CD14-positive monocyte (primary cell): ENCODE measurements at regions not wholly inside any gene's neighbourhood (a gene's known extent, or its start where the extent isn't known, plus 50 kb on each side); places are given as distances from the start of the nearest gene placed in this dataset.

Experiments
- DNase-seq, 3 donors: peaks; one replicate each; pipeline ENCODE4 v3.0.0-alpha.2; 2011 to 2022
- H2AFZ ChIP-seq: 2 replicates; pipeline ENCODE4 v1.6.0; 2012; ENCODE audit warnings: mild to moderate bottlenecking, low read depth, low read length, inconsistent platforms; ENCODE audit not compliant: insufficient read depth, poor library complexity, severe bottlenecking
- H3K27ac ChIP-seq, 2 donors: 1 replicate in 1 of 2; 2 replicates in 1 of 2; pipeline ENCODE4 v1.5.1; 2012 to 2013; ENCODE audit warnings: low read length in 2 of 2, control low read depth in 1 of 2, inconsistent platforms in 1 of 2, low read depth in 1 of 2, mild to moderate bottlenecking in 1 of 2
- H3K27me3 ChIP-seq, 2 donors: one replicate each; pipeline versions ENCODE4 v1.6.0 to v1.6.1; 2011 to 2013; ENCODE audit warnings: low read length in 2 of 2; ENCODE audit not compliant: control insufficient read depth in 2 of 2, insufficient read depth in 2 of 2
- H3K36me3 ChIP-seq, 2 donors: replicated peaks in 1 of 2; 1 replicate in 1 of 2; 2 replicates in 1 of 2; pipeline versions ENCODE4 v1.5.1 to v1.6.1; 2012 to 2013; ENCODE audit warnings: low read length in 2 of 2, control low read depth in 1 of 2, inconsistent platforms in 1 of 2, mild to moderate bottlenecking in 1 of 2; ENCODE audit not compliant: insufficient read depth in 2 of 2, control insufficient read depth in 1 of 2
- H3K4me1 ChIP-seq, 2 donors: 1 replicate in 1 of 2; 2 replicates in 1 of 2; pipeline versions ENCODE4 v1.5.1 to v1.6.1; 2012 to 2013; ENCODE audit warnings: low read length in 2 of 2, control low read depth in 1 of 2, inconsistent platforms in 1 of 2, mild to moderate bottlenecking in 1 of 2, moderate library complexity in 1 of 2; ENCODE audit not compliant: insufficient read depth in 2 of 2, control insufficient read depth in 1 of 2
- H3K4me2 ChIP-seq: replicated peaks from 2 replicates; pipeline ENCODE3; 2012; ENCODE audit warnings: low read length, moderate library complexity, mild to moderate bottlenecking; ENCODE audit not compliant: poor library complexity, severe bottlenecking; ENCODE audit errors: extremely low read depth
- H3K4me3 ChIP-seq, 3 experiments: fragments of 200-600 bp in 1 of 3; sonication (generic) in 1 of 3; replicated peaks in 1 of 3; 1 replicate in 2 of 3; 2 replicates in 1 of 3; pipeline ENCODE4 v1.5.1; 2011 to 2013; ENCODE audit warnings: low read length in 3 of 3, mild to moderate bottlenecking in 3 of 3, control low read depth in 2 of 3, low read depth in 2 of 3, inconsistent platforms in 1 of 3, moderate library complexity in 1 of 3
- H3K79me2 ChIP-seq: 2 replicates; pipeline ENCODE4 v1.6.0; 2012; ENCODE audit warnings: mild to moderate bottlenecking, control low read depth, inconsistent platforms, low read length, moderate library complexity; ENCODE audit not compliant: insufficient read depth
- H3K9ac ChIP-seq: 2 replicates; pipeline ENCODE4 v1.6.0; 2017; ENCODE audit warnings: low read length, mild to moderate bottlenecking; ENCODE audit not compliant: insufficient read depth, poor library complexity, severe bottlenecking
- H3K9me3 ChIP-seq, 2 donors: replicated peaks in 1 of 2; 1 replicate in 1 of 2; 2 replicates in 1 of 2; pipeline versions ENCODE4 v1.5.1 to v1.6.1; 2012 to 2013; ENCODE audit warnings: low read length in 2 of 2, control low read depth in 1 of 2; ENCODE audit not compliant: control insufficient read depth in 1 of 2, insufficient read depth in 1 of 2
- H4K20me1 ChIP-seq: 2 replicates; pipeline ENCODE4 v1.6.0; 2012; ENCODE audit warnings: mild to moderate bottlenecking, low read length, control low read depth, moderate library complexity; ENCODE audit not compliant: insufficient read depth
- H3K27ac Mint-ChIP-seq, 7 donors: one replicate each; pipeline ENCODE4 v1.8.0; 2020; ENCODE audit warnings: mild to moderate bottlenecking in 7 of 7, mixed read lengths in 7 of 7, moderate library complexity in 6 of 7, inconsistent platforms in 2 of 7
- H3K27me3 Mint-ChIP-seq, 3 donors: one replicate each; pipeline ENCODE4 v1.8.0; 2021 to 2022; ENCODE audit warnings: low read depth in 3 of 3, mild to moderate bottlenecking in 3 of 3, mixed read lengths in 3 of 3, moderate library complexity in 3 of 3, inconsistent platforms in 1 of 3
- H3K36me3 Mint-ChIP-seq, 2 donors: one replicate each; pipeline ENCODE4 v1.8.0; 2020; ENCODE audit warnings: mixed read lengths in 2 of 2, inconsistent platforms in 1 of 2, mild to moderate bottlenecking in 1 of 2
- H3K4me1 Mint-ChIP-seq: one replicate; pipeline ENCODE4 v1.8.0; 2020; ENCODE audit warnings: mild to moderate bottlenecking, mixed read lengths
- H3K4me3 Mint-ChIP-seq, 2 donors: one replicate each; pipeline ENCODE4 v1.8.0; 2020; ENCODE audit warnings: mild to moderate bottlenecking in 2 of 2, mixed read lengths in 2 of 2, moderate library complexity in 1 of 2
- H3K9me3 Mint-ChIP-seq, 7 donors: one replicate each; pipeline ENCODE4 v1.8.0; 2020 to 2022; ENCODE audit warnings: mixed read lengths in 7 of 7, mild to moderate bottlenecking in 6 of 7, moderate library complexity in 6 of 7, inconsistent platforms in 2 of 7
- WGBS: methylation state at CpG from one replicate; pipeline ENCODE4 v1.1.5; 2013; ENCODE audit warnings: missing lambda C conversion rate; ENCODE audit not compliant: insufficient coverage; 5-methylcytosine and 5-hydroxymethylcytosine counted together
- intact Hi-C, 2 donors: fragments of 100-400 bp; cut with micrococcal nuclease; formaldehyde crosslinking; loops; one replicate each; pipeline versions ENCODE4 v1.15.0 to v1.15.1; 2023
- TF ChIP-seq, protein P1 (sequence below): fragments of 200-600 bp; IDR thresholded peaks from one replicate; pipeline ENCODE4 v1.8.0; 2022; ENCODE audit warnings: antibody characterized with exemption, mild to moderate bottlenecking

DNA sequence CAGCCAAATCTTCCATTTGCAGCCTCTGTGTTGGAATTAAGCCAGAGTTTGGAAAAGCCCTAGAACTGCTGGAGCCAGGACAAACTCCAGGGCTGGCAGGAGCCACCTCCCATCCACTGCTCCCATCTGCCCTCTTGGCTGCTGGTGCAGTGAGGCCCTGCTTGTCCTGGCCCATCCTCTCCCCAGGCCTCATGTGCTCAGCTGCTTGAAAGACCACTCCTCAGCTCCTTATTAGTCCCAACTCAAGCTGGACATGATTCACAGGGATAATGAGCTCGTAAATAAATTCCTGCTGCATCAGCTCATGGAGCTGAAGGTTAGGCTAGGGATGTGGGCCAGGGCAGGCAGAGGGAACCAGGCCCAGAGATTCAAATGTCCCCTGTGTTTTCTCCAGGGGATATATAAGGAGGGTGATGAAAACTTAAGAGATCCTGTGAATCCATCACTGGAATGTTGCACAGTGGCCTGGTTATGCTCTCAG is 282.8 kb downstream of the RPS24 start:
- Mint-ChIP-seq H3K27ac (no peak overlapping the region), H3K27me3 (peaks cover 0 to 4% (median 4%) of the 10 kb centered on the region in 3 donors), H3K9me3 (no peaks in the 10 kb centered on the region), H3K4me1 (no peaks in the 10 kb centered on the region), H3K36me3 (no peaks in the 10 kb centered on the region), H3K4me3 (no peak overlapping the region)
- Histone ChIP-seq H4K20me1 (no peaks in the 10 kb centered on the region), H2AFZ (no peak overlapping the region), H3K4me2 (no peak overlapping the region), H3K9ac (no peak overlapping the region), H3K27ac (no peak overlapping the region), H3K4me3 (no peak overlapping the region), H3K36me3 (no peaks in the 10 kb centered on the region), H3K4me1 (no peaks in the 10 kb centered on the region), H3K79me2 (no peaks in the 10 kb centered on the region), H3K9me3 (no peaks in the 10 kb centered on the region), H3K27me3 (no peaks in the 10 kb centered on the region)
- TF ChIP-seq, protein P1, sequence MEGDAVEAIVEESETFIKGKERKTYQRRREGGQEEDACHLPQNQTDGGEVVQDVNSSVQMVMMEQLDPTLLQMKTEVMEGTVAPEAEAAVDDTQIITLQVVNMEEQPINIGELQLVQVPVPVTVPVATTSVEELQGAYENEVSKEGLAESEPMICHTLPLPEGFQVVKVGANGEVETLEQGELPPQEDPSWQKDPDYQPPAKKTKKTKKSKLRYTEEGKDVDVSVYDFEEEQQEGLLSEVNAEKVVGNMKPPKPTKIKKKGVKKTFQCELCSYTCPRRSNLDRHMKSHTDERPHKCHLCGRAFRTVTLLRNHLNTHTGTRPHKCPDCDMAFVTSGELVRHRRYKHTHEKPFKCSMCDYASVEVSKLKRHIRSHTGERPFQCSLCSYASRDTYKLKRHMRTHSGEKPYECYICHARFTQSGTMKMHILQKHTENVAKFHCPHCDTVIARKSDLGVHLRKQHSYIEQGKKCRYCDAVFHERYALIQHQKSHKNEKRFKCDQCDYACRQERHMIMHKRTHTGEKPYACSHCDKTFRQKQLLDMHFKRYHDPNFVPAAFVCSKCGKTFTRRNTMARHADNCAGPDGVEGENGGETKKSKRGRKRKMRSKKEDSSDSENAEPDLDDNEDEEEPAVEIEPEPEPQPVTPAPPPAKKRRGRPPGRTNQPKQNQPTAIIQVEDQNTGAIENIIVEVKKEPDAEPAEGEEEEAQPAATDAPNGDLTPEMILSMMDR: no peak
- intact Hi-C loops: no loop called here
- WGBS: 100% methylated on average over 1 of the region's 1 CpG
- no peak for DNase-seq

DNA sequence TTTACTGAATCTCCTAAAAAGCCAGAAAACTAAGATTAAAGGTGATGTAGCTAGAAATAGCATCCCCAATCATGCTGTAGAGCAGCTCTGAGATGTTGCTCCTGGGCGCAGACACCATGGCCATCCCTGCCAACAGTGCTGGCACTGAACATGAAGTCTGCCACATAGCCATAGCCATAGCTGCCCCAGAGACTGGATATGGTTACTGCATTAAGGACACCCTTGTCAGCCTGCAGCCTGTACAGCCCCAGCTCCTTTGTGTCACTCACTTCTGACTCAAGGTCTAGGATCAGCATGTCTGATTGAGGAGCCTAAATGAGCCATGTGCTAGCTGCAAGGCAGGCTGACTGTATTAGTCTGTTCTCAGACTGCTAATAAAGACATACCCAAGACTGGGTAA is 284.6 kb downstream of the RPS24 start:
- H3K79me2 ChIP-seq: no peaks in the 10 kb centered on the region
- intact Hi-C loops: no loop called here
- no peak overlapping the region for H2AFZ ChIP-seq
- no peaks in the 10 kb centered on the region for H3K9me3 ChIP-seq
- H4K20me1 ChIP-seq: no peaks in the 10 kb centered on the region
- no peaks in the 10 kb centered on the region for H3K4me1 Mint-ChIP-seq
- no peak overlapping the region for H3K4me2 ChIP-seq
- no peak overlapping the region for H3K27ac ChIP-seq
- H3K9me3 Mint-ChIP-seq: peaks cover 0 to 5% (median 0%) of the 10 kb centered on the region in 7 donors
- no peak overlapping the region for H3K9ac ChIP-seq
- H3K27me3 Mint-ChIP-seq: peaks cover 0 to 4% (median 2%) of the 10 kb centered on the region in 3 donors
- H3K4me3 Mint-ChIP-seq: no peak overlapping the region
- DNase-seq: no peak
- no peaks in the 10 kb centered on the region for H3K27me3 ChIP-seq
- no peaks in the 10 kb centered on the region for H3K4me1 ChIP-seq
- no peak overlapping the region for H3K27ac Mint-ChIP-seq
- no peaks in the 10 kb centered on the region for H3K36me3 ChIP-seq
- 100% methylated on average over 1 of the region's 1 CpG for WGBS
- TF ChIP-seq, protein P1: no peak
- H3K36me3 Mint-ChIP-seq: no peaks in the 10 kb centered on the region
- no peak overlapping the region for H3K4me3 ChIP-seq
